ENCODE measurements at regions not wholly inside any gene's neighbourhood (a gene's known extent, or its start where the extent isn't known, plus 50 kb on each side); places are given as distances from the start of the nearest gene placed in this dataset.

DNA sequence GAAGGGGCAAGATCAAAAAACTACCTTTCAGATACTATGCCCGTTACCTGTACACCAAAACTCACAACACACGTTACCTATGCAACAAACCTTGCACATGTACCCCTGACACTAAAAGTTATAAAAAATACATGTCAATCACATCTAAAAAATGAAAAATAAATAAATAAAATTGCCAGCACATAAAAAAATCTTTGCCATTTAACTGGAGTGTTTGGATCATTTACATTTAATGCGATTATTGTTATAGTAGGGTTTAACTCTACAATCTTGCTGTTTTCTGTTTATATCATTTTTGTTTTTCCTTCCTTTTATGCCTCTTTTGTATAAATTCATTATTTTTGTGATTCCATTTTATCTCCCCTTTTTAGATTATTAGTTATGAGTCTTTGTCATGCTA is 106.3 kb downstream of the RFX6 start (continued):
- TF ChIP-seq, protein P1, sequence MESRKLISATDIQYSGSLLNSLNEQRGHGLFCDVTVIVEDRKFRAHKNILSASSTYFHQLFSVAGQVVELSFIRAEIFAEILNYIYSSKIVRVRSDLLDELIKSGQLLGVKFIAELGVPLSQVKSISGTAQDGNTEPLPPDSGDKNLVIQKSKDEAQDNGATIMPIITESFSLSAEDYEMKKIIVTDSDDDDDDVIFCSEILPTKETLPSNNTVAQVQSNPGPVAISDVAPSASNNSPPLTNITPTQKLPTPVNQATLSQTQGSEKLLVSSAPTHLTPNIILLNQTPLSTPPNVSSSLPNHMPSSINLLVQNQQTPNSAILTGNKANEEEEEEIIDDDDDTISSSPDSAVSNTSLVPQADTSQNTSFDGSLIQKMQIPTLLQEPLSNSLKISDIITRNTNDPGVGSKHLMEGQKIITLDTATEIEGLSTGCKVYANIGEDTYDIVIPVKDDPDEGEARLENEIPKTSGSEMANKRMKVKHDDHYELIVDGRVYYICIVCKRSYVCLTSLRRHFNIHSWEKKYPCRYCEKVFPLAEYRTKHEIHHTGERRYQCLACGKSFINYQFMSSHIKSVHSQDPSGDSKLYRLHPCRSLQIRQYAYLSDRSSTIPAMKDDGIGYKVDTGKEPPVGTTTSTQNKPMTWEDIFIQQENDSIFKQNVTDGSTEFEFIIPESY (IDR thresholded peaks at IDR 0.05): no peak
- TF ChIP-seq, protein P2, sequence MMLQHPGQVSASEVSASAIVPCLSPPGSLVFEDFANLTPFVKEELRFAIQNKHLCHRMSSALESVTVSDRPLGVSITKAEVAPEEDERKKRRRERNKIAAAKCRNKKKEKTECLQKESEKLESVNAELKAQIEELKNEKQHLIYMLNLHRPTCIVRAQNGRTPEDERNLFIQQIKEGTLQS (IDR thresholded peaks at IDR 0.05): no peak
- no peak for TF ChIP-seq GABPA (IDR thresholded peaks at IDR 0.05 in 1 of 2, conservative IDR thresholded peaks at IDR 0.05 in 1 of 2)

DNA sequence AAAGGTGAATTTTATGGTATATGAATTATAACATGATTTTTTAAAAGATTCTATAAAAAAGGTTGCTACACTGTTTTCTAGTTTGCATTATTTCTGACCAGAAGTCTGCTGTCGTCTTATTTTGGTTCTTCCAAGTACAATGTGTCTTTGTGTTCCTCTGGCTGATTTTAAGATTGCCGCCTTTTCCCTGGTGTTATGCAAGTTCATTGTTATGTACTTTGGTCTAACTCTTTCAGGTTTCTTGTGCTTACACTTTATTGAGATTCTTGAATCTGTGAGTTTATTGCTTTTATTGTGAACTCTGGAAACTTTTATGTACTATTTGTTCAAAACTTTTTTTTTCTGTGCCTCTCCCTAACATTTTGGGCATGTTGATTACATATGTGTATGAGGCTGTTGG is 109.8 kb downstream of the RFX6 start:
- Histone ChIP-seq H3K4me1 (ENCODE audit: control insufficient read depth in 4 of 4, insufficient read depth in 4 of 4, low read length in 3 of 4) (no peaks in the 10 kb centered on the region), H3K9me3 (ENCODE audit: control insufficient read depth in 4 of 4, low read length in 3 of 4) (peaks cover 0 to 2% (median 0%) of the 10 kb centered on the region in 4 donors), H3K27me3 (ENCODE audit: control insufficient read depth in 4 of 4, insufficient read depth in 4 of 4, low read length in 3 of 4) (no peaks in the 10 kb centered on the region), H3K4me3 (ENCODE audit: low read depth in 1 of 3, low read length in 3 of 3) (no peak overlapping the region), H3K36me3 (ENCODE audit: control insufficient read depth in 4 of 4, insufficient read depth in 3 of 4, low read depth in 1 of 4, low read length in 3 of 4) (no peaks in the 10 kb centered on the region), H3K27ac (ENCODE audit: low read depth in 1 of 2, low read length in 2 of 2) (no peak overlapping the region), H3K9ac (ENCODE audit: low read depth in 1 of 2, low read length in 2 of 2) (no peak overlapping the region)
- TF ChIP-seq TAF1 (conservative IDR thresholded peaks at IDR 0.05) (no peak), GABPA (IDR thresholded peaks at IDR 0.05 in 1 of 2, conservative IDR thresholded peaks at IDR 0.05 in 1 of 2) (no peak)
- WGBS: 67% methylated on average over 2 of the region's 2 CpGs
- no peak for DNase-seq (ENCODE audit: low spot score)

DNA sequence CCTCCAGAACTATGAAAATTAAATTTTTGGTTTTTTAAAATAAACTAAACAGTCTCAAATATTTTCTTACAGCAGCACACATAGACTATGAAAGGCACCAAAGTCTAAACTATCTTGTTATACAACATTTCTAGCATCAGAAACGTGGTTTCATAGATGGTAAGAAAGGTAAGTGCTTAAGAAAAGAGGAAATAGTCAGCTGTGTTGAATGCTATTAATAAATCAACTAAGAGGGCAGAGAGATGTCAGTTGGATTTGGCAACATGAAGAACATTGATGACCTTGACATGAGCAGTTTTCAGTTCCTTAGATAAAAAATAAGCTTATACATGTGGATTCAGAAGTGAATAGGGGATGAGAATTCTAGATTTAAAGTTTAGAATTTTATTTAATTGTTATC is 113.6 kb downstream of the RFX6 start:
- WGBS: 45% methylated on average over 1 of the region's 1 CpG
- Histone ChIP-seq H3K4me1 (ENCODE audit: control insufficient read depth in 4 of 4, insufficient read depth in 4 of 4, low read length in 3 of 4) (no peaks in the 10 kb centered on the region), H3K9ac (ENCODE audit: low read depth in 1 of 2, low read length in 2 of 2) (no peak overlapping the region), H3K4me3 (ENCODE audit: low read depth in 1 of 3, low read length in 3 of 3) (no peak overlapping the region), H3K27ac (ENCODE audit: low read depth in 1 of 2, low read length in 2 of 2) (no peak overlapping the region), H3K36me3 (ENCODE audit: control insufficient read depth in 4 of 4, insufficient read depth in 3 of 4, low read depth in 1 of 4, low read length in 3 of 4) (no peaks in the 10 kb centered on the region), H3K9me3 (ENCODE audit: control insufficient read depth in 4 of 4, low read length in 3 of 4) (peaks cover 0 to 5% (median under 1%) of the 10 kb centered on the region in 4 donors), H3K27me3 (ENCODE audit: control insufficient read depth in 4 of 4, insufficient read depth in 4 of 4, low read length in 3 of 4) (no peaks in the 10 kb centered on the region)
- TF ChIP-seq, protein P3, sequence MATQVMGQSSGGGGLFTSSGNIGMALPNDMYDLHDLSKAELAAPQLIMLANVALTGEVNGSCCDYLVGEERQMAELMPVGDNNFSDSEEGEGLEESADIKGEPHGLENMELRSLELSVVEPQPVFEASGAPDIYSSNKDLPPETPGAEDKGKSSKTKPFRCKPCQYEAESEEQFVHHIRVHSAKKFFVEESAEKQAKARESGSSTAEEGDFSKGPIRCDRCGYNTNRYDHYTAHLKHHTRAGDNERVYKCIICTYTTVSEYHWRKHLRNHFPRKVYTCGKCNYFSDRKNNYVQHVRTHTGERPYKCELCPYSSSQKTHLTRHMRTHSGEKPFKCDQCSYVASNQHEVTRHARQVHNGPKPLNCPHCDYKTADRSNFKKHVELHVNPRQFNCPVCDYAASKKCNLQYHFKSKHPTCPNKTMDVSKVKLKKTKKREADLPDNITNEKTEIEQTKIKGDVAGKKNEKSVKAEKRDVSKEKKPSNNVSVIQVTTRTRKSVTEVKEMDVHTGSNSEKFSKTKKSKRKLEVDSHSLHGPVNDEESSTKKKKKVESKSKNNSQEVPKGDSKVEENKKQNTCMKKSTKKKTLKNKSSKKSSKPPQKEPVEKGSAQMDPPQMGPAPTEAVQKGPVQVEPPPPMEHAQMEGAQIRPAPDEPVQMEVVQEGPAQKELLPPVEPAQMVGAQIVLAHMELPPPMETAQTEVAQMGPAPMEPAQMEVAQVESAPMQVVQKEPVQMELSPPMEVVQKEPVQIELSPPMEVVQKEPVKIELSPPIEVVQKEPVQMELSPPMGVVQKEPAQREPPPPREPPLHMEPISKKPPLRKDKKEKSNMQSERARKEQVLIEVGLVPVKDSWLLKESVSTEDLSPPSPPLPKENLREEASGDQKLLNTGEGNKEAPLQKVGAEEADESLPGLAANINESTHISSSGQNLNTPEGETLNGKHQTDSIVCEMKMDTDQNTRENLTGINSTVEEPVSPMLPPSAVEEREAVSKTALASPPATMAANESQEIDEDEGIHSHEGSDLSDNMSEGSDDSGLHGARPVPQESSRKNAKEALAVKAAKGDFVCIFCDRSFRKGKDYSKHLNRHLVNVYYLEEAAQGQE (IDR thresholded peaks at IDR 0.05): no peak
- no peak for TF ChIP-seq GABPA (IDR thresholded peaks at IDR 0.05 in 1 of 2, conservative IDR thresholded peaks at IDR 0.05 in 1 of 2)
- no peak for TF ChIP-seq EGR1 (IDR thresholded peaks at IDR 0.05; ENCODE audit: low read depth in 2 of 2)
- no peak for TF ChIP-seq SP1 (IDR thresholded peaks at IDR 0.05)
- TF ChIP-seq, protein P4, sequence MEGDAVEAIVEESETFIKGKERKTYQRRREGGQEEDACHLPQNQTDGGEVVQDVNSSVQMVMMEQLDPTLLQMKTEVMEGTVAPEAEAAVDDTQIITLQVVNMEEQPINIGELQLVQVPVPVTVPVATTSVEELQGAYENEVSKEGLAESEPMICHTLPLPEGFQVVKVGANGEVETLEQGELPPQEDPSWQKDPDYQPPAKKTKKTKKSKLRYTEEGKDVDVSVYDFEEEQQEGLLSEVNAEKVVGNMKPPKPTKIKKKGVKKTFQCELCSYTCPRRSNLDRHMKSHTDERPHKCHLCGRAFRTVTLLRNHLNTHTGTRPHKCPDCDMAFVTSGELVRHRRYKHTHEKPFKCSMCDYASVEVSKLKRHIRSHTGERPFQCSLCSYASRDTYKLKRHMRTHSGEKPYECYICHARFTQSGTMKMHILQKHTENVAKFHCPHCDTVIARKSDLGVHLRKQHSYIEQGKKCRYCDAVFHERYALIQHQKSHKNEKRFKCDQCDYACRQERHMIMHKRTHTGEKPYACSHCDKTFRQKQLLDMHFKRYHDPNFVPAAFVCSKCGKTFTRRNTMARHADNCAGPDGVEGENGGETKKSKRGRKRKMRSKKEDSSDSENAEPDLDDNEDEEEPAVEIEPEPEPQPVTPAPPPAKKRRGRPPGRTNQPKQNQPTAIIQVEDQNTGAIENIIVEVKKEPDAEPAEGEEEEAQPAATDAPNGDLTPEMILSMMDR (IDR thresholded peaks at IDR 0.05; ENCODE audit: low read depth, low read length, missing input control): no peak
- TF ChIP-seq, protein P5, sequence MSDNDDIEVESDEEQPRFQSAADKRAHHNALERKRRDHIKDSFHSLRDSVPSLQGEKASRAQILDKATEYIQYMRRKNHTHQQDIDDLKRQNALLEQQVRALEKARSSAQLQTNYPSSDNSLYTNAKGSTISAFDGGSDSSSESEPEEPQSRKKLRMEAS (IDR thresholded peaks at IDR 0.05): no peak
- TF ChIP-seq TAF1 (conservative IDR thresholded peaks at IDR 0.05): no peak
- TF ChIP-seq FOXA1 (IDR thresholded peaks at IDR 0.05): no peak
- no peak for TF ChIP-seq JUND (IDR thresholded peaks at IDR 0.05)
- TF ChIP-seq RXRA (IDR thresholded peaks at IDR 0.05): no peak
- TF ChIP-seq HNF4A (conservative IDR thresholded peaks at IDR 0.05): no peak
- TF ChIP-seq, protein P1 (IDR thresholded peaks at IDR 0.05): no peak
- no peak for TF ChIP-seq RAD21 (IDR thresholded peaks at IDR 0.05)
- no peak for TF ChIP-seq HNF4G (IDR thresholded peaks at IDR 0.05)
- TF ChIP-seq FOXA2 (IDR thresholded peaks at IDR 0.05): no peak
- TF ChIP-seq, protein P2 (IDR thresholded peaks at IDR 0.05): no peak
- no peak for TF ChIP-seq YY1 (IDR thresholded peaks at IDR 0.05)
- TF ChIP-seq NR2F2 (IDR thresholded peaks at IDR 0.05): no peak
- no peak for DNase-seq (ENCODE audit: low spot score)
